ENCODE measurements at regions not wholly inside any gene's neighbourhood (a gene's known extent, or its start where the extent isn't known, plus 50 kb on each side); places are given as distances from the start of the nearest gene placed in this dataset.

DNA sequence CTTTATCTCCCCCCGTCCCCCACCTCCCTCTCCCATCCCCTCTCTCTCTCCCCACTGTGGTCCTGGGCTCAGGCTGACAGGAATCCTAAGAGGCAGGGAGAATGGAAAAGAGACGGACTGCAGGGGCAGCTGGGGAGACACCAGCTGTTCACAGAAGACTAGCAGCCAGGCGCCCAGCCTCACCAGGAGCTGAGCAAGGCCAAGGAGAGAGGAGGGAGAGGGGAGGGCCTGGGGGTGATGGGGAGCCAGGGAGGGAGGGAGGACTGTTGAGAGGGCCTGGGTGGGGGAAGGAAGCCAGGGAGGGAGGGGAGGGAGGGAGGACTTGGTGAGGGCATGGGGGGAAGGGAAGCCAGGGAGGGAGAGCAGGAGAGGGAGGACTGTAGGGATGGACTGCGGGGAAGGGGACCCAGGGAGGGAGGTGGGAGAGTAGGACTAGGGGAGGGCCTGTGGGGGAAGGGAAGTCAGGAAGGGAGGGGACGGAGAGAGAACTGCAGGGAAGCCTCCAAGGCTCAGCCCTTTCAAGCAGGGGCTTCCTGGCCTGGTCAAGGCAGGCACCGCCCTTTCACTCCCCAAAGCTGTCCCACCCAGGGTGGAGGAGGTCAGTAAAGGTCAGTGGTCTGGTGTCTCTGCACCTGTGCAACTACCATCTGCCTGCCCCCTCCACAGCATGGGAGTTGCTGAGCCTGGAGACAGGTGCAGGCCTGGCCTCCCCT is 517.7 kb upstream of the MYT1L start:
- DNase-seq (ENCODE audit: low spot score) = no peak
- TF ChIP-seq, protein P1, sequence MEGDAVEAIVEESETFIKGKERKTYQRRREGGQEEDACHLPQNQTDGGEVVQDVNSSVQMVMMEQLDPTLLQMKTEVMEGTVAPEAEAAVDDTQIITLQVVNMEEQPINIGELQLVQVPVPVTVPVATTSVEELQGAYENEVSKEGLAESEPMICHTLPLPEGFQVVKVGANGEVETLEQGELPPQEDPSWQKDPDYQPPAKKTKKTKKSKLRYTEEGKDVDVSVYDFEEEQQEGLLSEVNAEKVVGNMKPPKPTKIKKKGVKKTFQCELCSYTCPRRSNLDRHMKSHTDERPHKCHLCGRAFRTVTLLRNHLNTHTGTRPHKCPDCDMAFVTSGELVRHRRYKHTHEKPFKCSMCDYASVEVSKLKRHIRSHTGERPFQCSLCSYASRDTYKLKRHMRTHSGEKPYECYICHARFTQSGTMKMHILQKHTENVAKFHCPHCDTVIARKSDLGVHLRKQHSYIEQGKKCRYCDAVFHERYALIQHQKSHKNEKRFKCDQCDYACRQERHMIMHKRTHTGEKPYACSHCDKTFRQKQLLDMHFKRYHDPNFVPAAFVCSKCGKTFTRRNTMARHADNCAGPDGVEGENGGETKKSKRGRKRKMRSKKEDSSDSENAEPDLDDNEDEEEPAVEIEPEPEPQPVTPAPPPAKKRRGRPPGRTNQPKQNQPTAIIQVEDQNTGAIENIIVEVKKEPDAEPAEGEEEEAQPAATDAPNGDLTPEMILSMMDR (IDR thresholded peaks at IDR 0.05; ENCODE audit: extremely low read depth, missing control alignments) = no peak

- DNase-seq (ENCODE audit: low spot score) = no peak
- TF ChIP-seq, protein P1 (IDR thresholded peaks at IDR 0.05; ENCODE audit: extremely low read depth, missing control alignments) = no peak
These were observed 517.1 kb upstream of the MYT1L start for GRCh38 chr2:2848198-2848597.

DNA sequence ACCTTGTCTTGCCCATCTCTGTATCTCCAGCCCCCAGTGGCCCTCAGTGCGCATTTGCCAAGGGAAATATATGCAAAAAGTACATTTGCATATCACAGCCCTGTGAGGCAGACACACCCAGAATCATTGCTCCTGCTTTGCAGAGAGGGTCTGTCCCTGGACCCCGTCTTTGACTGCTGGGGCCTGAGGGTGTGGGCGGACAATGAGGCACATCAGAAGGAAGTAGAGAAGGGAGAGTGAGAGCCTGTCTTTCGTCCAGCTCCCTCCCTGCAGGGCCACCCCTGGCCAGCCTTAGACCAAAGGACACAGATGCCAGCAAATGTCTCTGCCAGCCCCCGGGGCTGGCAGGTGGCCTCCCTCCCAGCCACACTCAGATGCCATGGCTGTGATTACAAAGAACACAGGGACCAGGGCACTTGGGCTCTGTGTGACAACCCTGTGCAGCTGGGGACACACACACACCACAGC is 516.2 kb upstream of the MYT1L start:
- no peak for DNase-seq (ENCODE audit: low spot score)
- TF ChIP-seq, protein P1 (IDR thresholded peaks at IDR 0.05; ENCODE audit: extremely low read depth, missing control alignments) = no peak

- no peak for DNase-seq (ENCODE audit: low spot score)
- TF ChIP-seq, protein P1 (IDR thresholded peaks at IDR 0.05; ENCODE audit: extremely low read depth, missing control alignments) = no peak
These were observed 515.5 kb upstream of the MYT1L start for GRCh38 chr2:2846332-2847208.

GRCh38 chr2:2845806-2846315 is 514.8 kb upstream of the MYT1L start:
- no peak for DNase-seq (ENCODE audit: low spot score)
- TF ChIP-seq, protein P1 (IDR thresholded peaks at IDR 0.05; ENCODE audit: extremely low read depth, missing control alignments) = no peak

DNA sequence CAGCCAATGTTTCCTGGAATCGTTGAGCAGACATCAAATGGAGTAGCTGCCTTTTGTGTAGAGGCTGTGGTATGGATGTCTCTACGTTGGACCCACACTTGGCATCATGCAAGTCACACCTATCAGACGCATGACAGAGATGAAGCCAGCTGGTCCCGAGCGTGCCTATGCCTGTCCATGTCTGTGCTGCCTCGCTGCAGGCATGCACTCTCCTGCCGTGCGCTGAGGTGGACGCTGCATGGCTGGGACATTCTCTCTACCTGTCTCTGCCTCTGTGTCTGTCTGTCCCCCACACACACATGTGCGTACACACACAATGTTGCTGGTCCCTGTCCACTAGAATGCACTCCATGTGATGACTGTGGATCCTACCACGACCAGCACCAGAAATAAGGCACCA is 514.2 kb upstream of the MYT1L start:
- TF ChIP-seq, protein P1 (IDR thresholded peaks at IDR 0.05; ENCODE audit: extremely low read depth, missing control alignments) = no peak
- DNase-seq (ENCODE audit: low spot score) = no peak
